ENCODE measurements at regions not wholly inside any gene's neighbourhood (a gene's known extent, or its start where the extent isn't known, plus 50 kb on each side); places are given as distances from the start of the nearest gene placed in this dataset.

DNA sequence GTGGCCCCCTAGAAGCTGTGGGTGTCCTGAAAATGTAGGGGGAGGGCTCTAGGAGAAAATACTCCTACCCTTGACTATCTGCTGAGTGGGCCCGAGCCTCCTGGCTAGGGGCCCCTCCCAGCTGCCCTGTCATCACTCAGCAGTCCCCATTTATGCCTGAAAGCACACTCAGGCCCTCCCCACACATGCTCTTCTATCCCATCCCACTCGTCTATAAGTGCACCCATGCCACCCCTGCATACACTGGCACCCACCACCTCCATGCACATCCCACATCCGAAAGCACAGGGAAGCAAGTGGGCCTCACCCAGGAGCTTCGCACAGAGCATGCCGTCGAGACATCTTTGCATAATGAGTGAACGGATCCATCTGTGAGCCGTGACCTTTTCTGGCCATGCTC lies 80.4 kb upstream of the POU3F1 start:
- no peaks in the 10 kb centered on the region for H3K27me3 ChIP-seq (ENCODE audit: control insufficient read depth, insufficient read depth, low read length)
- H3K36me3 ChIP-seq (ENCODE audit: control insufficient read depth, insufficient read depth, low read length): no peaks in the 10 kb centered on the region
- peaks cover 11% of the 10 kb centered on the region; the same call in 1 of the 2 replicates for H3K4me1 ChIP-seq (ENCODE audit: control insufficient read depth, insufficient read depth, low read length)
- H3K9ac ChIP-seq (ENCODE audit: low read depth, low read length): no peak overlapping the region
- no peaks in the 10 kb centered on the region for H3K9me3 ChIP-seq (ENCODE audit: control insufficient read depth, insufficient read depth, low read length)
- no peak overlapping the region for H3K27ac ChIP-seq (ENCODE audit: low read depth, low read length)
- no peak overlapping the region for H3K4me3 ChIP-seq (ENCODE audit: low read depth, low read length)

DNA sequence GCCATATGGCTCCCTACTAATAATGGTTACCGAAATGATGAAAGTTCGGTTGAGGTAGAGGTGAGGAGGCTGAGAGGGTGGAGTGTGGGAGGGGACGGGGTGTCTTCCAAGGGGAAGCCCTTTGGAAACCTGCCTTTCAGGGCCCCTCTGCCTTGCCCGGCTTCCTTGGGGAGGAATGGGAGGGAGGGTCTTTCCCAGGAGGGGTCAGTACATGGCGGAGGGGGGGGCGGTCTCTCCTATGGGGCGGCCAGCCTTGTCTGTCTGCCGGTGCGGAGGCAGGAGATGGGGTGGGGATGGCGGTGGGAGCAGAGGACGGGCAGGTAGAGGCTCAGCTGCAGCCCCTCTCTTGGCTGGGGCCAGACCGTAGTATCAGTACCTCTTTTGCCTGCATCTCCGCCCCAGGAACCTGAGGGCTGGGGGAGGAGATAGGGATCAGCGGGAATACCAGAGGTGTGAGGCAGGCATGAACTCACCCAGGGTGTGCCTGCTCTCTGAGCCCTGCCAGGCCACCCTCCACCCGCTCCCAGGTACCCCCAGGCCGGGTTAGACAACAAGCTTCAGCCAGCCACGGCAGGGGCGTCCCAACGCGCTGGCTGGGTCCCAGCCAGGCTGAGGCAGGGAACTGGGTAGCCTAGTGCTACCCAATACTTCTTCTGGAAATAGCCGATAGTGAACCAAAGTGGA lies 79.4 kb upstream of the POU3F1 start:
- no peaks in the 10 kb centered on the region for H3K9me3 ChIP-seq (ENCODE audit: control insufficient read depth, insufficient read depth, low read length)
- H3K27me3 ChIP-seq (ENCODE audit: control insufficient read depth, insufficient read depth, low read length): no peaks in the 10 kb centered on the region
- H3K27ac ChIP-seq (ENCODE audit: low read depth, low read length): no peak overlapping the region
- no peaks in the 10 kb centered on the region for H3K36me3 ChIP-seq (ENCODE audit: control insufficient read depth, insufficient read depth, low read length)
- no peak overlapping the region for H3K4me3 ChIP-seq (ENCODE audit: low read depth, low read length)
- H3K9ac ChIP-seq (ENCODE audit: low read depth, low read length): no peak overlapping the region
- peaks cover 11% of the 10 kb centered on the region; the same call in 1 of the 2 replicates for H3K4me1 ChIP-seq (ENCODE audit: control insufficient read depth, insufficient read depth, low read length)

DNA sequence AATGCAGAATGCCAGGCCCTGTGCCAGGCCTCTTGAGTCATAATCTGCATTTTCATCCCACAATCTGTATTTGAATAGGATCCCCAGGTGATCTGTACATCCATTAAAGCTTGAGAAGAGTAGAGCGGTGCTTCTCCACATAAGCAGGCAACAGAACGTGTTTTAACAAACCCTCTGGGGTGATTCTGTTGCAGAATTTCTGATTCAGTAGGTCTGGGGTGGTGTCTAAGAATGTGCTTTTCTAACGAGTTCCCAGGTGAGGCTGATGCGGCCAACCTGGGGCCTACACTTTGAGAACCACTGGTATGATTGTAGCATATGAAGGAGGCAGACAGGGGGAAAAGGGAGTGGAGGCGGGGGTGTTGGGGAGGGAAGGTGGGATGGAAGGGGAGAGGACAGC lies 78.4 kb upstream of the POU3F1 start:
- no peak overlapping the region for H3K4me3 ChIP-seq (ENCODE audit: low read depth, low read length)
- H3K4me1 ChIP-seq (ENCODE audit: control insufficient read depth, insufficient read depth, low read length): peaks cover 11% of the 10 kb centered on the region; the same call in 1 of the 2 replicates
- no peak overlapping the region for H3K27ac ChIP-seq (ENCODE audit: low read depth, low read length)
- H3K36me3 ChIP-seq (ENCODE audit: control insufficient read depth, insufficient read depth, low read length): no peaks in the 10 kb centered on the region
- no peak overlapping the region for H3K9ac ChIP-seq (ENCODE audit: low read depth, low read length)
- no peaks in the 10 kb centered on the region for H3K9me3 ChIP-seq (ENCODE audit: control insufficient read depth, insufficient read depth, low read length)
- no peaks in the 10 kb centered on the region for H3K27me3 ChIP-seq (ENCODE audit: control insufficient read depth, insufficient read depth, low read length)

DNA sequence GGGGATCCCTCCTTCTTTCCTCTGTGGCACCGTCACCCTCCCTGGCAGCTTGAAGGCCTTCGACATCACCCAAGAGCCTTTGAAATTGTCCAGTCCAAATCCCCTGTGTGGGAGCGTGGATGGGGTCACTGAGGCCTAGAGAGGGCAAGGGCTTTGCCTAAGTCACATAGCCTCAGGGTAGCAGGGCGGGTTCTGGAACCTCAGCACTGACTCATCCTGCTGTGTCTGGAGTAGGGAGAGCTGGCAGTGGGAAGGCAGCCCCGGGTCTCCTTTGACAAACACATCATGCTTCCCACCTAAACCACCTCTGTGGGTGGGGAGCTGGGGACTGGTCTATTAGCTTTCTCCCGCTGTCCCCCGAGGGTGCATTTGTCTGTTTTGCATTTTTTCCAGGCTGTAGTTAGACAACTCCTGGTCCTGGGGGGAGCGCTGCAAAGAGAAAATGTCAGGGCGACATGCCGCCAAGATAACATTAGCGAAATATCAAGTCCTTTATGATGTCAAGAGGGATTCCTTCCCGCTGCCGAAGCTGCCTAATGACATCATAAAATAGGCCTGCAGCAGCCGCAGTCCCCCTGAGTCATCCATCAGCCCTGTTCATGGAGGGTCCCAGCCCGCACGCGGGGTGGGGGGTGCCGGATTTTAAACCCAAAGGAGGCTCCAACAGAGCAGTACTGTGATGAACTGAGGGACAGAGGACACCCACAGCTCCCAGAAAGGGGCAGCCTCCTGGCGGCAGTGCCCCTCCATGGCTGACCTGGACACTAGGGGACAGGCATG lies 77.0 kb upstream of the POU3F1 start:
- Histone ChIP-seq H3K9ac (ENCODE audit: low read depth, low read length) (no peak overlapping the region), H3K27ac (ENCODE audit: low read depth, low read length) (no peak overlapping the region), H3K9me3 (ENCODE audit: control insufficient read depth, insufficient read depth, low read length) (no peaks in the 10 kb centered on the region), H3K4me1 (ENCODE audit: control insufficient read depth, insufficient read depth, low read length) (peaks cover 11% of the 10 kb centered on the region; the same call in 1 of the 2 replicates), H3K27me3 (ENCODE audit: control insufficient read depth, insufficient read depth, low read length) (no peaks in the 10 kb centered on the region), H3K36me3 (ENCODE audit: control insufficient read depth, insufficient read depth, low read length) (no peaks in the 10 kb centered on the region), H3K4me3 (ENCODE audit: low read depth, low read length) (no peak overlapping the region)

DNA sequence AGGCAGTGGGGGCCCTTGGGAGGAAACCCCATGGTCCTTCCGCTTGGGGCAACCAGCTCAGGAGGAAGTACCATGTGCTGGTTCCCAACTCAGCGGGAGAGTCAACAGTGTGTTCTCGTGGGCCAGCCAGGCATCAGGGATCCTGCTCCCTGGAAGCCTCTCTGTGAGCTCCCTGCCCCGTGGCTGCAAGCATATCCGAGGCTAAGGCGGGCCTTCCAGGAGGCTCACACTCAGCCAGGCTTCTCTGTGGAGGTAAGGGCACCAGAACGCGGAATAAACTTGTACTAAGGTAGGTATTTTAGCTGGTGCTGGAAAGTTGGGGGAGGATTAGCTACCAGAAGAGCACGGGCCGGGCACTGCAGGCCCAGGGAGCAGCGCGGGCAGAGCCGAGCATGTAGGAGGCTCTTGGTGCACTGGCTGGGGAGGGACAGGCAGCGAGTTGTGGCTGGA lies 74.7 kb upstream of the POU3F1 start:
- H3K27ac ChIP-seq (ENCODE audit: low read depth, low read length): no peak overlapping the region
- H3K4me3 ChIP-seq (ENCODE audit: low read depth, low read length): no peak overlapping the region
- H3K27me3 ChIP-seq (ENCODE audit: control insufficient read depth, insufficient read depth, low read length): no peaks in the 10 kb centered on the region
- H3K36me3 ChIP-seq (ENCODE audit: control insufficient read depth, insufficient read depth, low read length): no peaks in the 10 kb centered on the region
- H3K9ac ChIP-seq (ENCODE audit: low read depth, low read length): no peak overlapping the region
- H3K4me1 ChIP-seq (ENCODE audit: control insufficient read depth, insufficient read depth, low read length): peaks cover 7% of the 10 kb centered on the region; the same call in 1 of the 2 replicates
- H3K9me3 ChIP-seq (ENCODE audit: control insufficient read depth, insufficient read depth, low read length): no peaks in the 10 kb centered on the region

DNA sequence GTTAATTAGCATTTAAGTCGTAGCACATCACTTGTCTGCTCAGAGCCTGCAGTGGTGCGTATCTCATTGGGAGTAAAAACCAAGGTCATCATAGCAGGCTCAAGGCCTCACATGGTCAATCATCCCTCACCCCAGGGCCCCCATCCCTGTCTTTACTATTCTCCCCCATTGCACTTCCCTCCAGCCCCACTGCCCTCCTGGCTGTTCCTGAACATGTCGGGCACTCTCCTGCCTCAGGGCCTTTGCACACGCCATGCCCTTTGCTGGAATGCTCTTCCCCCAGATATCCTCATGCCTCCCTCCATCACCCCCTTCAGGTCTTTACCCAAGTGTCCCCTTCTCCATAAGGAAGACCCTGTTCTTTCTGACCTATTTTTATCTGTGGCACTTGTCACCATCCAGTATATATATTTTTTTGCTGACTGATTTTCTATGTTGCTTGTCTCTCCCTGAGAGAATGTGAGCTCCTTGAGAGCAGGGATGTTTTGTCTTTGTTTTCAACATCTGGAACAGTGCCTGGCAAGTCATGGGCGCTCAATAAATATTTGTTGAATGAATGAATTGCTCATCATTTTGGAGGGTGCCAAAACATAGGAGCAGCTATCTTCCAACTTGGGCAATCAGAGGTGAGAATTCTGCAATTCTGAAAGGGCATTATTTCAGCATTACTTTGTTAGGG lies 74.1 kb upstream of the POU3F1 start:
- Histone ChIP-seq H3K27ac (ENCODE audit: low read depth, low read length) (no peak overlapping the region), H3K9me3 (ENCODE audit: control insufficient read depth, insufficient read depth, low read length) (no peaks in the 10 kb centered on the region), H3K27me3 (ENCODE audit: control insufficient read depth, insufficient read depth, low read length) (no peaks in the 10 kb centered on the region), H3K4me1 (ENCODE audit: control insufficient read depth, insufficient read depth, low read length) (peaks cover 7% of the 10 kb centered on the region; the same call in 1 of the 2 replicates), H3K4me3 (ENCODE audit: low read depth, low read length) (no peak overlapping the region), H3K36me3 (ENCODE audit: control insufficient read depth, insufficient read depth, low read length) (no peaks in the 10 kb centered on the region), H3K9ac (ENCODE audit: low read depth, low read length) (no peak overlapping the region)

DNA sequence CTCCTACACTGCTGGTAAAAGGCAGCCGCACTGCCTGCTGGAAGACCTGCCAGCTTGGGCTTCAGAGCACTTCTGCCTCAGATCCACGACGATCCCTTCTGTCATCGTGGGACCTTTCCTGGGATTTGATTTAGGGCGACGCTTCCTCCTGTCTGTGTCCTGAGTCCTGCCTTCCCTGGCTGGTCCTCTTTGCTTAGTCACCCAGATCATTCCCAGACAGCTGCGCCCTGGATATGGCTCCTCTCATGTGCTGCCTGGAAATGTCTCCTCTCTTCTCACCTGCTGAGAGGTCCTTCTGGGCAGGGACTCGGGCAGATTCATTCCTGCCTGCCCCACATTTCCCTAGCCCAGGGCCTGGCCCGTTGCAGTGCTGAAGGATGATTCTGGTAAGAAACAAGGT lies 72.4 kb upstream of the POU3F1 start:
- H3K9me3 ChIP-seq (ENCODE audit: control insufficient read depth, insufficient read depth, low read length): no peaks in the 10 kb centered on the region
- no peaks in the 10 kb centered on the region for H3K4me1 ChIP-seq (ENCODE audit: control insufficient read depth, insufficient read depth, low read length)
- H3K4me3 ChIP-seq (ENCODE audit: low read depth, low read length): no peak overlapping the region
- H3K27me3 ChIP-seq (ENCODE audit: control insufficient read depth, insufficient read depth, low read length): no peaks in the 10 kb centered on the region
- no peaks in the 10 kb centered on the region for H3K36me3 ChIP-seq (ENCODE audit: control insufficient read depth, insufficient read depth, low read length)
- no peak overlapping the region for H3K27ac ChIP-seq (ENCODE audit: low read depth, low read length)
- no peak overlapping the region for H3K9ac ChIP-seq (ENCODE audit: low read depth, low read length)

DNA sequence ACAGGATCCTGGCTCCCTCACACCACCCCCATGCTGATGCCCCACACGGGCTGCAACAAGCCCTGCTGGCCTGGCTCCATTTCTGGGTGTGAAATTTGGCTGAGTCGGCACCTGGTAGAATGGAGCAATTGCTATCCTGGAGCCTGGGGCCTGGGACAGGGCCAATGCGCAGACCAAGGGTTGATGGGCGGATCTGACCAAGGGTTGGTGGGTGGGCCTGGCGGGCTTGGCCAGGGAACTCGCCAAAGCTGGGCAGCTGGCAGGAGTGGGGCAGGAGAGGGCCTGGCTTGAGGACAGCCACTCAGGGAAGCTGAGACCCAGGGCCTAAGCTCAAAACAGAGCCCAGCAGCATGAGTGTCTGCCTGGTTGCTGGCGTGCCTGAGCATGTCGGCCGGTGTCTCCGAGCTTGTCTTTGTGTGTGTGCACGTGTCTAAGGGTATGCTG lies 70.9 kb upstream of the POU3F1 start:
- peaks cover 8% of the 10 kb centered on the region for H3K4me1 ChIP-seq (ENCODE audit: control insufficient read depth, insufficient read depth, low read length)
- no peak overlapping the region for H3K4me3 ChIP-seq (ENCODE audit: low read depth, low read length)
- H3K27ac ChIP-seq (ENCODE audit: low read depth, low read length): no peak overlapping the region
- H3K9ac ChIP-seq (ENCODE audit: low read depth, low read length): no peak overlapping the region
- no peaks in the 10 kb centered on the region for H3K36me3 ChIP-seq (ENCODE audit: control insufficient read depth, insufficient read depth, low read length)
- H3K9me3 ChIP-seq (ENCODE audit: control insufficient read depth, insufficient read depth, low read length): no peaks in the 10 kb centered on the region
- no peaks in the 10 kb centered on the region for H3K27me3 ChIP-seq (ENCODE audit: control insufficient read depth, insufficient read depth, low read length)

DNA sequence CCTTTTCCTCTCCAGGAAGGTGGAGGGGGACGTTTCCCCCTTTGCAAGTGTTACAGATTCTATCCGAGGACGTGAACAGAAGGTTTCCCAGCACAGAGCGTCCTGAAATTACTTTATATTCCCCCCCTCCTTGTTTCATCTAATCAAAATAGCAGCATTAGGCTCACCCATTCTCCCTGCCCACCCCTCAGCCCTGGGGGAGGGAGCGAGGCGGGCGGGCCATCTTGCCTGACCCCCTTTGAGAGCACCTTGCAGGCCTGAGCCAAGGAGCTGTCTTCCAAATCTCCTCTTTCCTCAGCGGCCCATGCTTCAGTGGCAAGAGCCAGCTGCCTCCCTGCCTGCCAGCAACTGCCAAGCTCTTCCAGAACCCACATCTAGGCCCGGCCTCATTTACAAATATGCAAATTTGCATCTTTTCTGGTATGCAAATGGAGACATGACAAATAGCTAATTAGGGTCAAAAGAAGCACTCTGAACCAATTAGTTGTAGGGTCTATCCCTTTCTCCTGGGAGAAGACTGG lies 69.1 kb upstream of the POU3F1 start:
- H3K36me3 ChIP-seq (ENCODE audit: control insufficient read depth, insufficient read depth, low read length): no peaks in the 10 kb centered on the region
- no peak overlapping the region for H3K27ac ChIP-seq (ENCODE audit: low read depth, low read length)
- no peak overlapping the region for H3K4me3 ChIP-seq (ENCODE audit: low read depth, low read length)
- no peaks in the 10 kb centered on the region for H3K27me3 ChIP-seq (ENCODE audit: control insufficient read depth, insufficient read depth, low read length)
- peaks cover 8% of the 10 kb centered on the region for H3K4me1 ChIP-seq (ENCODE audit: control insufficient read depth, insufficient read depth, low read length)
- H3K9ac ChIP-seq (ENCODE audit: low read depth, low read length): no peak overlapping the region
- no peaks in the 10 kb centered on the region for H3K9me3 ChIP-seq (ENCODE audit: control insufficient read depth, insufficient read depth, low read length)

DNA sequence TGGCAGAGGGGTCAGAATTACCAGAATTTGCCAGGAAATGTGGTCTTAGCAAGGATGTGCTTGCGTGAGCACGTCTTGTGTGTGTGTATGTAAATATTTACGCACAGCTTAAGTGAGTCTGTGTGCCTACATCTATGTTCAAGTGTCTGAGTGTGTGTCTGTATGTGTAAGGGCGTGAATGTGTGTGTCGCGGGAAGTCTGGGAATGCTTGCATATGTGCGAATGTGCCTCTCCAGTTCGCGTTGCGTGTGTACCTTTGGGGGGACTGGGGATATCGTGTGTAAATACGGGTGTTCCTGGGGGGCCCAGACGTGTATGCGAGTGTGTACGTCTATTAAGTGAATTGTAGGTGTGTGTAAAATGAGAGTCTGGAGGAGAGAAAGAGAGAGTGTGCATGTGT lies 68.6 kb upstream of the POU3F1 start:
- no peaks in the 10 kb centered on the region for H3K9me3 ChIP-seq (ENCODE audit: control insufficient read depth, insufficient read depth, low read length)
- H3K9ac ChIP-seq (ENCODE audit: low read depth, low read length): no peak overlapping the region
- H3K4me3 ChIP-seq (ENCODE audit: low read depth, low read length): no peak overlapping the region
- H3K4me1 ChIP-seq (ENCODE audit: control insufficient read depth, insufficient read depth, low read length): peaks cover 8% of the 10 kb centered on the region
- no peaks in the 10 kb centered on the region for H3K27me3 ChIP-seq (ENCODE audit: control insufficient read depth, insufficient read depth, low read length)
- H3K36me3 ChIP-seq (ENCODE audit: control insufficient read depth, insufficient read depth, low read length): no peaks in the 10 kb centered on the region
- no peak overlapping the region for H3K27ac ChIP-seq (ENCODE audit: low read depth, low read length)

Data from HUES48 (cell line).